Forelimb muscle (tissue), 1 donor: ENCODE measurements at regions not wholly inside any gene's neighbourhood (a gene's known extent, or its start where the extent isn't known, plus 50 kb on each side); places are given as distances from the start of the nearest gene placed in this dataset.

ENCODE experiments used
- DNase-seq: peaks from one replicate; pipeline ENCODE4 v3.0.0-alpha.2; 2013; ENCODE audit warnings: low read depth

GRCh38 chr5:52498607-52499006 is 289.1 kb upstream of the ITGA1 start:
- no peak for DNase-seq

- DNase-seq: no peak
These were observed 285.2 kb upstream of the ITGA1 start for GRCh38 chr5:52502460-52502999.

GRCh38 chr5:52504584-52505240 is 283.0 kb upstream of the ITGA1 start:
- no peak for DNase-seq

GRCh38 chr5:52517667-52518066 is 270.0 kb upstream of the ITGA1 start:
- no peak for DNase-seq

- no peak for DNase-seq
These were observed 267.5 kb upstream of the ITGA1 start for GRCh38 chr5:52520171-52520570.

GRCh38 chr5:52521236-52521635 is 266.5 kb upstream of the ITGA1 start:
- DNase-seq: no peak

GRCh38 chr5:52523701-52524100 is 264.0 kb upstream of the ITGA1 start:
- DNase-seq: no peak

GRCh38 chr5:52531105-52531504 is 256.6 kb upstream of the ITGA1 start:
- DNase-seq: no peak

GRCh38 chr5:52543594-52543993 is 244.1 kb upstream of the ITGA1 start:
- no peak for DNase-seq

GRCh38 chr5:52544738-52545137 is 243.0 kb upstream of the ITGA1 start:
- no peak for DNase-seq

- DNase-seq: no peak
These were observed 233.4 kb upstream of the ITGA1 start for GRCh38 chr5:52554293-52554692.

GRCh38 chr5:52560366-52560765 is 227.3 kb upstream of the ITGA1 start:
- no peak for DNase-seq

- DNase-seq: no peak
These were observed 225.2 kb upstream of the ITGA1 start for GRCh38 chr5:52562473-52562872.

- DNase-seq: no peak
These were observed 223.1 kb upstream of the ITGA1 start for GRCh38 chr5:52564587-52564986.

GRCh38 chr5:52577546-52577945 is 210.2 kb upstream of the ITGA1 start:
- DNase-seq: no peak

GRCh38 chr5:52579391-52579790 is 208.3 kb upstream of the ITGA1 start:
- DNase-seq: no peak

- DNase-seq: no peak
These were observed 206.8 kb upstream of the ITGA1 start for GRCh38 chr5:52580921-52581320.

- no peak for DNase-seq
These were observed 205.4 kb upstream of the ITGA1 start for GRCh38 chr5:52582313-52582712.

- DNase-seq: no peak
These were observed 200.6 kb upstream of the ITGA1 start for GRCh38 chr5:52587131-52587530.

GRCh38 chr5:52597625-52598024 is 190.1 kb upstream of the ITGA1 start:
- no peak for DNase-seq

- DNase-seq: no peak
These were observed 188.7 kb upstream of the ITGA1 start for GRCh38 chr5:52598968-52599367.

GRCh38 chr5:52603778-52604554 is 183.8 kb upstream of the ITGA1 start:
- no peak for DNase-seq
